Epithelial cell of prostate (primary cell): ENCODE measurements at regions not wholly inside any gene's neighbourhood (a gene's known extent, or its start where the extent isn't known, plus 50 kb on each side); places are given as distances from the start of the nearest gene placed in this dataset.
"Not testable (repeated sequence)": the region's sequence is repeated elsewhere in the genome, so short reads cannot be mapped to it uniquely, and the experiment has no call there.

Experiments
- DNase-seq: peaks from one replicate; pipeline ENCODE4 v3.0.0-alpha.2; 2011; ENCODE audit warnings: low read depth, low spot score
- H3K27ac ChIP-seq: fragments of 450-650 bp; 2 replicates; pipeline ENCODE4 v1.5.1; 2017; ENCODE audit warnings: mild to moderate bottlenecking

DNA sequence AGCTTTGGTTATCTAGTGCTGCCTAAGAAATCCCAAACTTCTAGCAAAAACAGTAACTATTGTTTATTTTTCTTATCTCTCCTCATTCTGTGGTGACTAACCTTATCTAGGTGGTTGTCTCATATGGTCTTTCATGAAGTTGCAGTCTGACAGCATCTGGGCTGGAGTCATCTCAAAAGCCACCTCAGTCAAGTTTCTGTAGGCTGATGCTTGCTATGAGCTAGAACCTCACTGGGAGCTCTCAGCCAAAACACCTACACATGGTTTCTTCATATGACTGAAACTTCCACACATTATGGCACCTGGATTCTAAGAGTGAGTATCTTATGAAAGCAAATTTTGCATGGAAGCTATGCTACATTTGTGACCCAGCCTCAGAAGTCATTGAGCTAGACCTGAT is 596.4 kb upstream of the VRK2 start:
- no peak for DNase-seq
- no peak overlapping the region for H3K27ac ChIP-seq

DNA sequence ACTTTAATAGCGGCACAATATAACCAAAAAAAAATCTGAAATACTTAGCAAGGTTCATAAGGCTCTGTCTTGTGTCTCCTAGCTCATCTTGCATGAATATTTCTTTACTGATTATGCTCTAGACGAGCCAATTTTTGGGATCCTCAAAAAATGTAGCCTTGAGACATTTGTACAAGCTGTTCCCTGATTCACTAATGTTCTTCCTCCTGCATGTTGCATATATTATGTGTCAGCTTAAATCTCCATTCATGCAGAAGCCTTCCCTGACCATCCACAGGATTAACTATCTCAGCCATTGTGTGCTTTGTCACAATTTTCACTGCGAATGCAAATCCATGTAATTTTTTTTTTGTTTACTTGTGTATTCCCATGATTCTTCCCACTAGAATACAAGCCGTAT is 594.0 kb upstream of the VRK2 start:
- no peak for DNase-seq
- H3K27ac ChIP-seq: no peak overlapping the region

DNA sequence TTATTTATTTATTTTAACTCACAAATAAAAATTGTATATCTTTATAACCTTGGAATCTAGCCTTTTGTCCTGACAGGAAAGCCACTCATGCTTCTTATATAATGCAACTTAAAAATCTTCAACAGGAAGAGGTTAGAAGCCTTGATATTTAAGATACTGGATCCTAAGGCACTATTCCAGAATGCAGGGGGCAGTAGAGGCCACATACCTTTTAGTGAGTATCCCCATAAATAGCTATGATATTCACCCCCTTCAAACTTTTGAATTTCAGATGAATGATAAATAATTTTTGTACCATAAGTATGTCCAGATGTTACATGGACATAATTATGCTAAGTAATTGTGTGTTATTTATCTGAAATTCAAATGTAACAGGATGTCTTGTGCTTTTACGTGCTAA is 592.7 kb upstream of the VRK2 start:
- no peak overlapping the region for H3K27ac ChIP-seq
- no peak for DNase-seq

DNA sequence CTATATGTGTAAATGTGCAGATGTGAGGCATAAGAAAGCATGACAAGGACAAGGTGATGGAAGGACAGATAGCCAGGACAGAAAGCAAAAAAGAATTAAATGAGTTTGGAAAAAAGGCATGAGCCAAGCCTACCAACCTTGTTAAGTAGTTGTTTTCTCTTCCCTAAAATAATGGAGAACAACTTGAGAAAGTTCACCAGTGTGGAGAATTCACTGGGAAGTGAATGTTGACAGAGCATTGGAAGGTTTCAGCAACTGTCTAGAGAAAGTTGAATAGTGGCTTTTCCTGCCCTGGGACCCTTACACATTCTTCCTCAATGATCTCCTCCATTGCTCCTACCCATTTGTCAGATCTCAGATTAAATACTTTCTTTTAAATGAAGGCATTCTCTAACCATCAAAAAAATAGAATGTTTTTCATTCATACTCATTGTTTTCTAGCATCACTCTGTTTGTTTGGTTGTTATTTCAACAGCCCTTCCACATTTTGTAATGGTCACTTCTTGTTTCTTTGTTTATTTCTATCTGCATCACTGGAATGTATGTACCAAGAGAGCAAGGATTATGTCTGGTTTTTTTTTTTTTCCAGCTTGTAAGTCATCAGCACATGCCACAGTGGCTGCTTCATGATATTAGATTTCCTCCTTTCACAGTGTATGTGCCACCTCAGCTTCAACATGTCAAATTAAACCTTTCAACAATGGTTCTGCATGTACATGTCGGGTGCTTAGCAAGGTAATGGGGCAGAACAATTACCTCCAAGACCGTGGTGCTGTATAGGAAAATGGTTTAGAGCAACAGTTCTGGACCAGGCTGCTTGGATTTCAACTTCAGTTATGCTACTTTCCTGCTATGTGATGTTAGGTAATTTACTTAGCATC is 586.0 kb upstream of the VRK2 start:
- DNase-seq: no peak
- no peak overlapping the region for H3K27ac ChIP-seq

DNA sequence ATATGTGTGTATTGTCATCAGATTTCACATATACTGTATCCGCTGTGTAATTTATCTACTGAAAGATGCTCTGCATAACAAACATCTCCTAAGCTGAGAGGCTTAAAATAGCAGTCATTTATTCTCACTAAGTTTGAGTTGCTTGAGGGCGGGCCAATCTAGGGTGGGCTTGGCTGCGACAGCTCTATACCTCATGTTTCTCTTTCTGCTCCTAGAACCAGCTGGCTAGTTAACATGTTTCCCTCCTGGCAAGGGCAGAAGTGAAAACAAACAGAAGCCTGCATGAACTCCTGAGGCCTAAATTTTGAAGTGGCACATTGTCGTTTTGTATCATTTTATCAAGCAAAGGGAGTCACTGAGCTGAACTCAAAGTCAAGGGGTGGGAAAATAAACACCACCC is 585.0 kb upstream of the VRK2 start:
- no peak for DNase-seq
- no peak overlapping the region for H3K27ac ChIP-seq

DNA sequence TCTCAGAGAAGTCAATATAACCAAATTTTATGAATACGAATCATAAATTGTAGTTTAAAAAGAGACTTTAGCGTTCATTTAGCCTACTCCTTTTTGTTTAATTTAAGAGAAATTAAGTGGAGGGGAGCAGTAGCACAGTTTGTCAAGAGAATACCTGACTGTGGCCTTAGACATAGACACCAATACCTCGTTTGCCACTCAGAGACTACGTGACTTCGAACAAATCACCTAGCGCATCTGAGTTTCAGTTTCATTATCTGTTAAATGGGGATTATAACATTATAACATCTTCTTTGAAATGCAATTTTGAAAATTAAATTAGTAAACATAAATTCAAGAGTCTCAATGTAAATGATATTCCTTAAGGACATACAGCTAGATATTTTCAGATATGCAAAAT is 581.5 kb upstream of the VRK2 start:
- H3K27ac ChIP-seq: no peak overlapping the region
- no peak for DNase-seq

DNA sequence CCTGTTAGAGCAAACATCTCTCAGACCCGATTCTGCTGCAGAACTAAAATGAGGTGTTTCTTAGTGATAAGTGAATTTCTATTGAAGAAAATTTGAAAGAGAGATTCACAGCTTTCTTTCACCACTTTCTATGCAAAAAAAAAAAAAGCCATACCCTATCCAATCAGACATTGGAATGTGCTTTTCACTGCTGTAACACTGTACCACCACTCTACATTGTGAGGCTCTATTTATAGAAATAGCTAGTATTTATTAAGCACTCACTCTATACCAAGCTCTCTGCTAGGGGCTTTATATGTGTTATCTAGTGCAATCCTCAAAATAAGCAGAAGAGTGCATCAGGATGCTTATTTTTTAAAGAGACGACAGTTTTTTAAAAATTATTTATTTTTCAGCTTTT is 580.6 kb upstream of the VRK2 start:
- H3K27ac ChIP-seq: no peak overlapping the region
- DNase-seq: no peak

DNA sequence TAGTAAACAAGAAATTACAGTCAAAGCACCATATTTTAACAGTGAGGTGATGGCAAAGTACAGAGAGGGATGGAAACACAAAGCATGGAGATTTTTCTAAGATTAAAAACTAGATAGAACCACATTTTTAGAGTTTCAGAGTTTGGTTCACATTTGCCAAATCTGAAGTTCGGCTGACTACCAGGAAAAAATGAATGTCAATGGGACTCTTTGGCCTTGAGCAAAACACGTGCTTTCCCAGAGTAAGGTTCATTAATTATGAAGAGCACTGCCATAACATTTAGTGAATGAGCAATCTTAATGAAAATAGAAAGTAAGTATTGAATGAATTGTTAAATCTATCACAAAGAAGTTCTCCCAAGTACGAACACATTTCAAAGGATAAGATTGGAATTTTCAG is 571.2 kb upstream of the VRK2 start:
- no peak for DNase-seq
- no peak overlapping the region for H3K27ac ChIP-seq

DNA sequence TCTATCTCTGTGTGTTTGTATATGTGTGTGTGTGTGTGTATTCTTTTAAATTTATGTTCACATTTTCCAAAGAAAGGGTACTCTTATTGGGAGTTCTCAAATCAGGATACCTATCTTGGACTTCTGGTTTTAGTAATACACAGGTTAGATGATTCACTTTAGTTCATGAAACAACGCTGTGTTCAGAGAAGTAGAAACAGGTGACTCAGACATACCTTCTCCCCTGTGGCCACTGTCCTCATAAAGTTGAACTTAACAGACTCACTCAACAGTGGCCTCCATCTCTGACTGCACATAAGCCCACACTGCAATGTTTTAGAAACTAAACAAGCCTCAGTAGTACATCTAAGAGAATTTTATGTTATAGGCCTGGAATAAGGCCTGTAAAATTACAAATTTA is 566.6 kb upstream of the VRK2 start:
- no peak for DNase-seq

DNA sequence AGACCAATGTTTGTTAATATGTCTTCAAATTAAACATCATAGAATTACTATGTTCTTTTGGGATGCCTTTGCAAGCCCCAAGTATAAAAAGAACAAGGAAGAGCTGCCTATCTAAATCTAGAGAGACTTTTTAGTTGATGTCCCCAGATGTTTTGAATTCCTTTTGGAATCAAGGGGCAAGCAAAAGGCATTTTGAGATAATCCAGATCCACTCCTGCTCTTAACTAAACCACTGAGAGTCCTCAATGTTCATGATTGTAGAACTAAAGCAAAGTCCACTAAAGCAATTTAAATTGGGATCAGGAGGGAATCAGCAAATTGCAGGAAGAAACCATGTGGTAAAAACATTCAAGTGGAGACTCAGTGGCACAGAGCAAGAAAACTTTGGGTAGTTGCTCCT is 558.5 kb upstream of the VRK2 start:
- H3K27ac ChIP-seq: no peak overlapping the region
- DNase-seq: no peak

More for the DNA sequence above, 566.6 kb upstream of the VRK2 start:
- no peak overlapping the region for H3K27ac ChIP-seq

DNA sequence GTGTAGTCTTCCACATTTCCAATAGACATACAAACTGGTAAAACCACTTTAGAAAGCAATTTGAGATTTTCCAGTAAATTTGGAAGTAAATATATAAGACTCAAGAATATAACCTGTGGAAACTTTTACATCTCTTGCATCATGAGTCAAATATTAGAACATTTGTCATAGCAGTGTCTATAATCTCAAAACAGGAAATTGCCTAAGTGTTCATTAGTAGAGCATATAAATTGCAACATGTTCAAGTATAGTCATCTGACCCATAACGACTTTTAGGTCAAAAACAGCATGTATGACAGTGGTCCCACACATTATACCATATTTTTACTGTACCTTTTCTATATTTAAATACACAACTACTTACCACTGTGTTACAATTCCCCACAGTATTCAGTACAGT is 555.9 kb upstream of the VRK2 start:
- H3K27ac ChIP-seq: peak overlapping the region; percentile 25
- DNase-seq: no peak

DNA sequence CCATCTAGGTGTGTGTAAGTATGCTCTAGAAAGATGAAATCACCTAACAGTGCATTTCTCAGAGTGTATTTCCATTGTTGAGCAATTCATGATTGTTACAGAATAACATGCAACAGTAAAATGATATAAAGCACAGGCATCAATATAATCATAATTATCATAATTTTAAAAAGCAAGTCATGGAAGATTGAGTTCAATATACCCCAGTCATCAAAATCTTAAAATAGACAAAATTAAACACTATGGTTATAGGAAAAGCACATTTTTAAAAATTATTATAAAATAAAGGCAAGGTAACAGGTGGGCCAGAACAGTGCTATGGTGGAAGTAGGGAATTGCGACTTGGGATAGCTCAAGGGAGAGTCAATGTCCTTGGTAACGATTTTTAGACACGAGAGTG is 555.4 kb upstream of the VRK2 start:
- H3K27ac ChIP-seq: peak overlapping the region; percentile 25
- no peak for DNase-seq

DNA sequence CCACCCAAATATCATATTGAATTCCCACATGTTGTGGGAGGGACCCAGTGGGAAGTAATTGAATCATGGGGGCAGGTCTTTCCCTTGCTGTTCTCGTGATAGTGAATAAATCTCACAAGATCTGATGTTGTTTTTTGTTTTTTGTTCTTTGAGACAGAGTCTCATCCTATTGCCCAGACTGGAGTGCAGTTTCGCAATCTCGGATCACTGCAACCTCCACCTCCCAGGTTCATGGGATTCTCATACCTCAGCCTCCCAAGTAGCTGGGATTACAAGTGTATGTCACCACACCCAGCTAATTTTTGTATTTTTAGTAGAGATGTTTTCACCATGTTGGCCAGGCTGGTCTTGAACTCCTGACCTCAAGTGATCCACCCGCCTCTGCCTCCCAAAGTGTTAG is 552.6 kb upstream of the VRK2 start:
- not testable (repeated sequence) for H3K27ac ChIP-seq, DNase-seq

DNA sequence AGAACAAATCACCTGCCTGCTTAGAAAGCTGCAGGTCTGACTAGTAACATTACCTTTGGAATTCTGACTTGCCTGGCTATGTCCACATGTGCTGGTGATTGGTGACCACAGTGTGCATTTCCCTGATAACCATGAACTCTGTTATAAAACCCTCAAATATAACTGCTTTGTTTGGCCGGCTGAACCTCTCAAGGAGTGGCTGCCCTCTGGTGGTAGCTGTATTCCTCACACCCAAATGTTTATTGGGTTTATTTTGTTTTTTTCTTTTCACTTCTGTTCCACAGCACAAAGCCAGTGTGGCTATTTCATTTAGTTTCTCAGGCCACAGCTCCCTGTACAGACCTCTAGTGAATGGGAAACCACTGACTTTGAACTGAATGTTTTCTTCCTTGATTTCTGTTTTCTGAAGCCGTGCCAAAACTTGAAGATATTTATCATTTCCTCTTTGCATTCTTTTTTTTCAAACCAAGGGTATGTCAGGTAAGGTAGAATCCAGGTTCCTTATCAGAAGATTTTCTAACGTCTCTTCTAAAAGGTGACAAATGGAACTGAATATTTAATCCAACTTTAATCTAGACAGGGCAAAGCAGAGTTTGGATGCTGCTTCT is 549.0 kb upstream of the VRK2 start:
- H3K27ac ChIP-seq: no peak overlapping the region
- DNase-seq: no peak

DNA sequence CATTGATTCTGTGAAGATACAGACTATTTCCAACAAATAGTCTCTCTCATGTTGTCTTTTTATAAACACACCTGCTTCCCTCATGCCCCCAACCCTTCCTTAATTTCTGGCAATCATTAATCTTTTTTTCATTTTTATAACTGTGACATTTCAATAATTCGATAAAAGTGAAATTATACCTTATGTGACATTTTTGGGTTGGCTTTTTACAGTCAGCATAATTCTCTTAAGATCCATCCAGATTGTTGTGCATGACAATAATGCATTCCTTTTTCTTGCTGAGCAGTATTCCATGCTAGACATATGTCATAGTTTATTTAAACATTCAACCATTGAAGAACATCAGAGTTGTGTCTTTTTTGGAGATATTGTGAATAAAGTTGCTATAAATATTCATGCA is 541.8 kb upstream of the VRK2 start:
- DNase-seq: no peak
- H3K27ac ChIP-seq: no peak overlapping the region

DNA sequence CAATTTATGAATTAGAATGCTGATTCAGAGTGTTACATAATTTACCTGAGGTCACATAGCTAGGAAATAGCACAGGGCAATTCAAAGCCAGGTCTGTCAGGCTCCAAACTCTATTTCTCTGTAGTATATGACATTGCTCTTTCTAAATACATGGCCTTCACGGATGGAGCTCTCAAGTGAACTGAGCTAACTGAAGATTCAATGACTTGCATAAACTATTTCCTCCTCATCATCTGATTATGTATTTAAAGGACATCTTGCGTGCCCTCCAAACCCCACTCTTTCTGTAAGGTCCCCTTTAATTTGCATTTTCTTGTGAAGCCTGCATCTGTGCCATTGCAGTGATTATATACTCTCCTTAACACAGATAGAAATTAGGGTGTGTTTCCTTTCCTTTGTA is 537.4 kb upstream of the VRK2 start:
- no peak overlapping the region for H3K27ac ChIP-seq
- no peak for DNase-seq

DNA sequence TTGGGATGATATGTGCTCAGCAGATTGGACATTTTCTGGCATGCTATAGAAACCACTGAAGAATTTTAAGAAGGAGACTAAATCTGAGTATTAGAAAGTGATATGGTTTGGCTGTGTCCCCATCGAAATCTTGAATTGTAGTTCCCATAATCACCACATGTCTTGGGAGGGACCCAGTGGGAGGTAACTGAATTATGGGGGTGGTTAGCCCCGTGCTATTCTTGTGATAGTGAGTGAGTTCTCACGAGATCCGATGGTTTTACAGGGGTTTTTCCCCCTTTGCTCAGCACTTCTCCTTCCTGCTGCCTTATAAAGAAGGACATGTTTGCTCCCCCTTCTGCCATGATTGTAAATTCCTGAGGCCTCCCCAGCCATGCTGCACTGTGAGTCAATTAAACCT is 535.9 kb upstream of the VRK2 start:
- DNase-seq: no peak
- H3K27ac ChIP-seq: no peak overlapping the region

DNA sequence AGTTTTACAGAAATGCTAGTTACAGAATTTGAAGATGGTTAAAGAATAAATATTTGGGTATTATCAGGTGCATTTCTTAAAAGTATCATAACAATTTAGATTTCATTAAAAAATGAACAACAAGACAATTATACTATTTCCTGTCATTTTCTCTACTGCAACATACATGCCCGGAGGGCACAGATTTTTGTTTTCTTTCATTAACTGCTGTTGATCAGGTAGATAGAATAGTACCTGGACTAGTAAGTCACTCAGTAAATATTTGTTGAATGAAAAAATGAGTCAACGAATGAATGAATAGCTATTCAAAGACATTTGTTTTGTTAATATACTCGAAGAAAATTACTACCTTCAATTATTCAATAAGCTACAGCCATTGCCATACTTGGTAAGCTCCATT is 531.2 kb upstream of the VRK2 start:
- DNase-seq: no peak
- no peak overlapping the region for H3K27ac ChIP-seq

DNA sequence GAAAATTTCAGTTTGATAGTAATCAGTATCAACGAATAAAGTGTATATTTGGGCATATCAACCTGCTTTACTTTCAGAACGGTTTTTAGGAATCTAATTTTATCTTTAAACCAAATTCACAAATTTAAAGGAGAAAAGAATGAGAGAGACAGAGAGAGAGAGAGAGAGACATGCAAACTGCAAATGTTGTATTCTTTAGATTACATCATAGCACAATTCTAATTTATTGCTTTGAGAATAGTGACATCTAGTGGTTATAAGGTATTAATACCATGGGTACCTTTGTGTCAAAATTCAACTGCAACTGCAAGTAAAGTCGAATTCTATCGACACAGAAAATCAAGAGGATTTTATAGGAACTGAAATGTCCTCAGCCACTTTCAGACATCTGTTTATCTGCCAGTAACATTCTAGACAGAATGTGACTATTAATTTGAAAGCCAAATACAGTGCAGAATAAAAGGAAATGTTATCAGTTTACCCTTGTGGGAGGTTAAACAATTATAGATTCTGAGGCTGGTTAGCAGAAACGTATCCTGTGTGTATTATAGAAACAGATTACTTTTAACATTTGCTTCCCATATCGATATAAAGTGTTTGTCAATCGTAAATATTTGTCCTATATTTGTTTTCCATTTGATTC is 529.8 kb upstream of the VRK2 start:
- no peak for DNase-seq
- no peak overlapping the region for H3K27ac ChIP-seq

DNA sequence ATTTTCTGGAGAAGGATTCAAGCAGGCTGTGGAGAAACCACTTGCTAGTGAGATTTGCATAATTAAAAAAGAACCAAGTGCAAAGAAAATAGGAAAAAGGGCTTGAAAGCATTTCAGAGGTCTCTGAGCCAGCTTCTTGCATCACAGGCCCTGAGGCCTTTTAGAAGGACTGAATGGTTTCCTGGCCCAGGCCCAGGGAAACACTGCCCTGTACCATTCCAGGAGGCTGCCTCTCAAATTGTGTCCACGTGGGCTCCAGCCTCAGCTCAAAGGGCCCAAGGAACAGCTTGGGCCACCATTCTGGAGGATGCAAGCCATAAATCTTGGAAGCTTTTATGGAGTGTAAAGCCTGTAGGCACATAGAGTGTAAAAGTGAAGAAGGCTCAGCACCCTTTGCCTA is 523.3 kb upstream of the VRK2 start:
- H3K27ac ChIP-seq: no peak overlapping the region
- DNase-seq: no peak

DNA sequence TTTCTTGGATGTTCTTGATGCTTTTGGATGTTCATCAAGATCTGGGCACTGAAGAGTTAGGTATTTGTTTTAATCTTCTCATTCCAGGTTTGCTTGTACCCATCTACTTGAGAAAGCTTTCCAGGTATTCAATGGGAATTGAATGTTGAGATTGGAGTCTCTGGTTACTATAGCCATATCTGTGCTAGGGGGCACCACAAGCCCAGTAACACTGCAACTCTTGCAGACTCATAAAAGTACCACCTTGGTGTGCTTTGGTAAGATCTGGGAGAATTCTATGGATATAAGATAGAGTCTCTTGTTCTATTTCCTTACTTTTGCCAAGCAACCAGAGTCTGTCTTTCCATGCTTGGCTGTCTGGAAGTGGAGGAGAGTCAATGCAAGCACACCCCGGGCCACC is 518.9 kb upstream of the VRK2 start:
- H3K27ac ChIP-seq: no peak overlapping the region
- no peak for DNase-seq

DNA sequence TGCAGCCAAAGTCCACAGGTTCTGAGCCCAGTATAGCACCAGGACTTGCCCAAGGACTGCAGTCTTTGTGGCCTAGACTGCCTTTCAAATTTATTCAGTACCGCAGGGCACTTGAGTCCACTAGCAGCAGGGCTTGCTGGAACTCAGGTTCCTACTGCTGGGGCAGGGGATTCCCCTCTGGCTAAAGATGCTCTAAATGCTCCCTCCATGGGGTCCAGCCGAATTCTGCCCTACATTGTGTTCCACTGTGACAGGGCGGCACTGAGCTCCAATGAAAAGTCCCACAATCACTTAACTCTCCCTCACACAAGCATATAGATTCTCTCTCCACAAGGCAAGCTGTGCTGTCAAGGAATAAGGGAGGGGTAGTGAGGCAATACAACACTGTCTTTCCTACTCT is 518.1 kb upstream of the VRK2 start:
- no peak for DNase-seq

More for the DNA sequence above, 518.1 kb upstream of the VRK2 start:
- H3K27ac ChIP-seq: no peak overlapping the region
